GM19240 (cell line): ENCODE measurements at regions not wholly inside any gene's neighbourhood (a gene's known extent, or its start where the extent isn't known, plus 50 kb on each side); places are given as distances from the start of the nearest gene placed in this dataset.
"Not testable (repeated sequence)": the region's sequence is repeated elsewhere in the genome, so short reads cannot be mapped to it uniquely, and the experiment has no call there.

Source experiments
- DNase-seq: peaks from one replicate; pipeline ENCODE4 v3.0.0; 2011; ENCODE audit warnings: low spot score; ENCODE audit not compliant: insufficient read length

DNA sequence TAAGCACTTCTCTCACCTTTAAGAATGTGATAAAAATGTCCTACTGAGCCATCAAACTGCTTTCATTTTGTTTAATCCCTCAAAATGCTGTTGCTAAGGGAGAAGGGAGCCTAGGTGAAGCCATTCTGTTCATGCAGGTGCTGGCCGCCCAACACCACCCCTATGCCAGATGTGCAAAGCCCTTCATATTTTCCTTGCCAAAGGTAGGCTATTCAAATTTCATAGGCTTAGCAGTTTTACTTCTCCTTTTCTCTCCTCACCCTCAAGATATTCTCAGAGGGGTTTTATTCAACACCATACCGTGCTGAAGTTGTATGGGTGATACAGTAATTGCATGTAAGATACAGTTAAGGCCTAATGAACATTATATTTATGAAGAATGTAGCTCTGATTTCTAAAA lies 461.7 kb downstream of the GXYLT1 start:
- DNase-seq = no peak

DNA sequence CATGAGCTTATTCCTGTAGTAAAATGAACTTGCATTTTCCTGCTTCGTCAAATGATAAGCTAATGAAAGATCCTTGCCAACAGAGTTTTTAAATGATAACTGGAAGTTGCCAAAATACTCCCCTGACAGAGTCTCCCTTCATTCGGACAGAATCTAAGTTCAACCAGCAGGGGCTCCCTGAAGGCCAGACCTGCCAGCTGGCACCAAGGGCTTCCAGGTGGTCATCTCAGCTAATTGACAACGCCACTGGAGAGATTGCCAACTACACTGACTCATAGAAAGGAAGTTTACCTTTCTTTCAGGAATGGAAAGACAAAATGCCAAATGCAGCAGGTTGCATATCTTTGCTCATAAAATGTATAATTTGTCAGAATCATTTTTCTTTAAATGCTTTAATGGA lies 462.8 kb downstream of the GXYLT1 start:
- no peak for DNase-seq

DNA sequence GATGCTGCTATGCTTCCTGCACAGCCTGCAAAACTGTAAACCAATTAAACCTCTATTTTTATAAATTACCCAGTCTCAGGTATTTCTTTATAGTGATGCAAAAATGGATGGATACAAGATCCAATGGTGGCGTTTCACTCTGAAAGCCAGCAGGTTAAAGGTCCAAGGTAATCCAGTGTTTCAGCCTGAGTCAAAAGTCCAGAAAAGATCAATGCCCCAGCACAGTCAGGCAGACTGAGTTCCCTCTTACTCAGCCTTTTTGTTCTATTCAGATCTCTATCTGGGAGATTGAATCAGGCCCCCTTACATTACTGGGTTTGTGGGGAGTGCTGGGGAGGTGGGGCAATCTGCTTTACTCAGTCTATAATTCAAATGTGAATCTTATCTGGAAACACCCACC lies 464.5 kb downstream of the GXYLT1 start:
- DNase-seq = no peak

DNA sequence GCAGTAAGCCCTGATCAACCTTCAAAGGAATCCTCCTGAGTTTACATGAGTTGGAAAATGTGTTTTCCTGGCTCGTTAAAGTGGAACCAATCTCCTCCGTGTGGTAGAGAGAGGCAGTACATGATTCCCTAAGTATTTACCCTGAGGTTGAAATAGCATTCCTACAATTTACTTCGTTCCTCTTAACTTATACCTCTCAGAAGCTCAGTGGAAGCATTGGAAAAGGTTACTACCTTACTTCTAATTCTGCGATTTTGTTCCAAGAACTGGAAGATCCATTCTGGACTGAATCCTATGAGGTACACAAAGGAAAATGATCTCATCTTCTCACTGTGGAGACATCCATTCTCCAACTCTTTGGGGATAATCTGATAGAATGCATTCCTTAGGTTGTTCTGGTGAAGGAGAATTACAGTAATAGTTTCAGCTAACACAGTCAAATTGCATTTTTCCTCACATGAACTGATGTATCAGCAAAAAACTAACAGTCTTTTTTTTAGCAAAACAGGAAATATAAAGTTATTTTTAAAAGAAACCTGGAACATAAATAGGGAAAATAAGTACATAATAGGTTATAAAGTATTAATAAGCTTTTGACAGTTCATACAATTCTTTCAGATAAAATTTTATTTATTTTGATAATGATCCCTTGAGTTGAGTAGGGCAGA lies 475.6 kb downstream of the PDZRN4 start:
- DNase-seq = no peak

DNA sequence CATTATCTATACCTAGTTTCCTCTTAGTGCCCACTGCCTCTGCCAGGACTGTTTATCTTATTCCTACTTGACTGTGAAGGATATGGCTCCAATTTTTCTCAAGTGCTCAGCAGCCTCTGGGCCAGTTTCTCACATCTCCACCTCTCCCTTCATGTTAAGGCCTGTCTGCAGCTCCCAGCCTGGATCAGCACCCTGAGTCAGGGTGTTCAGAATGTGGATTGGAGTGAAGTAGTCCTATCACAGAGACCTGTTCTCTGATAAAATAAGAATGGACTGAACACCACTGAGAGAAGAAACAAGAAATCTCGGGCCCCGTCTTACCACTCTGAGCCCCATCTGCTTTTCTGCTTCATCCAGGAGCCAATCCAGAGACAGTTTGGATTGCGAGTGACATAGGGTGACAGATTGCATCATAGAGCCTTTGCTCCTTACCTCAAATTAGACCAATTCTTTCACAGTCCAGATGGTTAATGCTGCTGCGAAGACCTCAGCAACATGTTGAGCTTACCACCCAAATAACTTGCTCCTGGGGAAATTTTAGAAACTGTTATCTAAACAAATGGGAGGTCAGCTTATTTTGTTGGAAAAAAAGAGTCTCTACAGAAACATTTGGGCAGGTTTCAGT lies 473.1 kb downstream of the PDZRN4 start:
- DNase-seq = no peak

DNA sequence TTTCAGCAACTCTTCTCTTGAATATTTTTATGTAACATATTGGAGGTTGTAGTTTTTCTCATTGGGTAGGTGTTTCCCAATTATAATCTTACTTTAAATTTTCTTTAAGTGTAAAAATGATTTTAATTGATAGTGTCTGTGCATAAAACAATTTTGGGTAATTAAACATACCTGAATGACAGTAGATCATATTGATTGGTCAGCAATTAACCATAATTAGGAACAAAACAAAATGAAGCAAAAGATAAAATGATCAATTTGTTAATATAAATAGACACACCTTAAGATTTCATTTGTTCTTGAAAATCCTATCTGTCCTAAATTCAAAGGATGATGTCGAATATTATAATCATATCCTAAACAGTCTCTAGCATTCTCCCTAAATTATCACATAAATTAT lies 468.3 kb downstream of the PDZRN4 start:
- DNase-seq = no peak

DNA sequence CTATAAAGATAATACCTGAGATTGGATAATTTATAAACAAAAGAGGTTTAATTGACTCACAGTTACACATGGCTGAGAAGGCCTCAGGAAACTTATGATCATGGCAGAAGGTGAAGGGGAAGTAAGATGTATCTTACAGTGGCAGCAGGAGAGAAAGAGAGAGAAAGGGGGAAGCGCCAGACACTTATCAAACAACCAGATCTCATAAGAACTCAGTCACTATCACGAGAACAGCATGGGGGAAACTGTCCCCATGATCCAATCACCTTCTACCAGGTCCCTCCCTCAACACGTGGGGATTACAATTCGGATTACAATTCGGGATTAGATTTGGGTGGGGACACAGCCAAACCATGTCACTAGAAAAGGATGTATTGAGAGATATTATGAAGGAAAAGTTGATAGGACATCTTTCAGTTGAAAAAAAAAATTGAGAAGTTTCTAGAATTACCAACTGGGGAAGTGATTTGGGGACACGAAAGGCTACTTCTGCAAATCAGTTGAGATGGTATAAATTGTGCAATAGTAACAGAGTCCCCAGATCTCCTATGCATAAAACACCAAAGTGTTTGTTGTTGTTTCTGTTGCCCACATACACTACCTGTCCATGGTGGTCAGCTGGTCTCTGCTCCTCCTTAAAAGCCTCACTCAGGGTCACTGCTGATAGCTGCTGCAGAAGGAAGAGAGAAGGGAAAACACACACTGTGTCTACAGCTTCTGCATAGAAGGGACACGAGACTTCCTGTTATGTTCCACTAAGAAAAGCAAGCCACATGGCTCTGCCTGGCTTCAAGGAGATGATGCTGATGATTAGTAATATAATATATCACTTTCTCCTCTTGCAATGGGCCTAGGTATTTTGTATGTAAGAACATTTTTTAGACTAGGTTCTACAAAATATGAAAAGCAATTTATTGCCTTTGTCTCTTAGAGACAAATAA lies 465.5 kb downstream of the PDZRN4 start:
- DNase-seq = no peak

DNA sequence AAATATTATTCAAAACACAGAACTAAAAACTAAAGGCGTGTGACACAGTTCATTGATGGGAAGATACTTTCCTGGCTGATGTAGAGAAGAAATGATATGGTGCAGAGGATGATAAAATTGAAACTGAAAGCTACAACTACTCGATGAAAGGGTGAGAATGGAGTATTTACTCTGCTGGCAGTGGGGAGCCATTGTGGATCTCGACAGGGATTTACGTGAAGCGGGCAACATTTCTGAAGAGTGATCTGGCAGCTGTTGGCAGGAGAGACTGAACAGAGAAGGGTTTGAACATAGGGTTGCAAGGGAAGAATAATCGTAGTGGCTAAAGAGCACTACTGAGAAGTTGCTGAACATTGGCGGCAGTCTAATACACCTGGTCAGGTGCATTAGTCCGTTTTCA lies 464.9 kb downstream of the PDZRN4 start:
- no peak for DNase-seq

DNA sequence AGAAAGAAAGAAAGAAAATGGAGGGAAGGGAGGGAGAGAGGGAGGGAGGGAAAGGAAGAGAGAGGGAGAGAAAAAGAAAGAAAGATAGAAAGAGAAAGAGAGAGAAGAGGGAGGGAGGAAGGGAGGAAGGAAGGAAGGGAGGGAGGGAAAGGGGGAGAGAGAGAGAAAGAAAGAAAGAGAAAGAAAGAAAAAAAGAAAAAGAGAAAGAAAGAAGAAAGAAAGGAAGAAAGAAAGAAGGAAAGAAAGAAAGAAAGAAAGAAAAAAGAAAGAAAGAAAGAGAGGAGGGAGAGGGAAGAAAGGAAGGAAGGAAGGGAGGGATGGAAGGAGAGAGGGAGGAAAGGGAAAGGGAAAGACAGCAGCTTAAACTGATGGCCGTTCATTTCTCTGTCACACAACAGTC lies 457.5 kb downstream of the PDZRN4 start:
- DNase-seq = no peak

DNA sequence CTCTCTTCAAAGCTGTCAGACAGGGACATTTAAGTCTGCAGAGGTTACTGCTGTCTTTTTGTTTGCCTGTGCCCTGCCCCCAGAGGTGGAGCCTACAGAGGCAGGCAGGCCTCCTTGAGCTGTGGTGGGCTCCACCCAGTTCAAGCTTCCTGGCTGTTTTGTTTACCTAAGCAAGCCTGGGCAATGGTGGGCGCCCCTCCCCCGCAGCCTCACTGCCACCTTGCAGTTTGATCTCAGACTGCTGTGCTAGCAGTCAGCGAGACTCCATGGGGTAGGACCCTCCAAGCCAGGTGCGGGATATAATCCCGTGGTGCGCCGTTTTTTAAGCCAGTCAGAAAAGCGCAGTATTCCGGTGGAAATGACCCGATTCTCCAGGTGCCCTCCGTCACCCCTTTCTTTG lies 454.7 kb downstream of the PDZRN4 start:
- DNase-seq = not testable (repeated sequence)

DNA sequence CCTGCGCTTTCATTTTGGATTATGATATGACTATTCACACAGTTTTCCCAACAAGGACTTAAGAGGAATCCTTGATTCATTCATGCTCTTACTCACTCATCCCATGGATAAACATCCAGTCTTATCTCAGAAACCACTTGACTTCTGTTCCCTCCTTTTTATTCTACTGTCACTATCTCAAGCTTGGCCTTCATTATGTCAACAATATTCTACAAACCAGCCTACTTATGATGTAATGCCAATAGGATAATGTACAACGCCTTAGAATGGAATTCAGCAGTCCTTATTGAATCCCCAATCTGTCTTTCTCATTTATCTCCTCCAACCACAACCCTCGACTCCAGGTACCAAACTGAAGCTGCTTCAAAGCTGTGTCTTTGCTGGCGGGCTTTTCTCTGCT lies 448.5 kb downstream of the PDZRN4 start:
- no peak for DNase-seq

DNA sequence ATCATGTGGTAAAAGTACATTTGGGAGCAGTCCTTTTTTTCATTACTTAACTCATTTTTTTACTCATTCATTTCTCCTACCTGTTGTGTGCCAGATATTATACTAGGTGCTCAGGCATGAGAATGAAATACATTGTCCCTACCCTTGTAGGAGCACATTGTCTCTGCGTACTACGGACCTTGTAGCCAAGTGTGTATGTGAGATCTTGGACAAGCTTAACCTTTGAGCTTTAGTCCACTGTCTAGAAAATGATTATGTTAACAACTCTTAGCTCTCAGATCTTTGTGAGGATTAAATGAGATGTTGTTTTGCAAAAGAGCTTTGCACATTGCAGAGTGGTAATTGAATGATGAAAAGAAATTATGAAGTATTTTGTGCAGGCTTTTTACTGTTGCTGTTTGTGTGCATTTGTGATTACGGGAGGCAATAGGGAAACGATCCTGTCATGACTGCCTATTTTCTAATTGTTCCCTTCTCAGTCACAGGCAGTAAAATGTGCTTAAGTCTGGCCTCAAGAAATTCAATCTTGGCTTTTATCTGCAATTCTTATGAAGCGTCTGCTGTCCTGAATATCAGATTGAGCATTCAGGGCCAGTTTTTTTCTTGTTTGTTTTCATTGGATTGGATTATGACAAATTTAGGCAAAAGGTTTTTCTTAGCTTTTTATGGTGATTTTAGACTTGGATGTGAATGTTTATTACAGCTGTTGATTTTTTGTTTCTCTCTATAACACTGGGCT lies 447.7 kb downstream of the PDZRN4 start:
- DNase-seq = no peak

DNA sequence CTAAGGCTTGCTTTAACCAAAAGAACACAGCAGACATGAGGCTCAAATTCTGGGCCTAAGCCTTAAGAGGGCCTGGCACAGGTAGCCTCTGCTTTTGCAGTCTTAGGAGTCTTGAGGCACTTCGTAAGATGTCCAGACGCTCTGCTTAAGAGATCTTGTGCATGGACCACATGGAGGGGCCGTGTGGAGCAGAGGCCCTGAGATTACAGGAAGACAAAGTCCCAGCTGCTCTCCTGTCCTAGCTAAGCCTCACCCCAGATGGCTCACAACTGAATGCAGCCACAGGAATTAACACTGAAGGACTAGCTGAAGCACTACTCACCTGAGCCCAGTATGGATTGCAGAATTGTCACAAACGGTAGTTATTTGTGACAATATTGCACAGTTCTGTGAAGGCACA lies 446.0 kb downstream of the PDZRN4 start:
- DNase-seq = no peak

DNA sequence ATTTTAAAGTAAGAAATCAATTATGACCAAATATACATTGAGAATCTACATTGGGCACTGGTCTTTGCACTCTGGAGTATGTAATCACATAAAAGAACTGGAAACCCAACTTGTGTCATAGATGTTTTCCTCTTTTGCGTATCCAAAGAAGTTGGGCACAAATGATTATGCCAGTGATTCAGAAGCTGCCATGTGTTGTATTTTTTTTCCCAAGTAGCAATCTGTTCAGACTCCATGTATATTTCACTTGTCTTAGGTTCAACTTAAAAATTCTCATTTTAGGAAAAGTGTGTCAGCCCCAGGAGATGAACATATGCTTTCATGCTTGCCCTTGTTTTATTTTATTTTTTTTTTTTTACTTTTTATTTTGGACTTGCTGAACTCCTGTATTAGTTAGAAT lies 441.5 kb downstream of the PDZRN4 start:
- DNase-seq = no peak

DNA sequence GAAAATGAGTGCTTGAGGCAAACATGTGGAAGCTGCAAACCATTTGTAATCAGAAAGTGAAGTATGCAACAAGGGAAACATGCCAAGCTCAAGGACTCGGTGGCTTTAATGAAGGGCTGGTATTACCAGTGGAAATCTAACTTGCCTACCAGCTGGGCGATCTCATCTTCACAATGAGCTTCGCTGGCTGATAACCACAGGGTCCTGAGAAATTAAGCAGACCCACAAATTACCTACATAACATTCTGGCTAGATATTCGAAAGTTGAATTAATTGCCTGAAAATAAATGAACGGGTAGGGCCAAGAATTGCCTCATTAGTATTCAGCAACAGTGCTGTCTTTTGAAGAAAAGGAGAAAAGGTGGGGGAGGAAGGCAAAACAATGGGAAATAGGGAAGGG lies 439.4 kb downstream of the PDZRN4 start:
- no peak for DNase-seq

DNA sequence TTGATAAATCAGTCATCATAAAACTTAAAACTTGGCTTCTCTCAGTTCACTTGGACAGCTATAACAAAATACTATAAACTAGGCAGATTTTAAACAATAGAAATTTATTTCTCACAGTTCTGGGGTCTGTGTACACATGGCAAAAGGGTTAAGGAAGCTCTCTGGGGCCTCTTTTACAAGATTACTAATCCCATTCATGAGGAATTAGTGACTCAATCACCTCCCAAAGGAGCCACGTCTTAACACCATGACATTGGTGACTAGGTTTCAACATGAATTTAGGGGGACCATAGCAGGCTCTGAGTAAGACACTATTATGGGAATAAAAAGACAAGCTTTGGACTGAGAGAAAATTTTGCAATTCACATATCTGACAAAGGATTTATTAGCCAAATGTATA lies 436.5 kb downstream of the PDZRN4 start:
- no peak for DNase-seq
